IPS-20b (cell line): ENCODE measurements at regions not wholly inside any gene's neighbourhood (a gene's known extent, or its start where the extent isn't known, plus 50 kb on each side); places are given as distances from the start of the nearest gene placed in this dataset.

Experiments used
- H3K27ac ChIP-seq: one replicate; pipeline ENCODE4 v1.5.1; 2013; ENCODE audit warnings: low read length
- H3K27me3 ChIP-seq: 2 replicates; pipeline ENCODE4 v1.6.1; 2013; ENCODE audit warnings: mild to moderate bottlenecking, low read length, inconsistent platforms; ENCODE audit not compliant: insufficient read depth
- H3K36me3 ChIP-seq: 2 replicates; pipeline ENCODE4 v1.6.1; 2013; ENCODE audit warnings: low read depth, mild to moderate bottlenecking, inconsistent platforms, low read length, moderate library complexity; ENCODE audit not compliant: insufficient read depth
- H3K4me1 ChIP-seq: 2 replicates; pipeline ENCODE4 v1.6.1; 2013; ENCODE audit warnings: mild to moderate bottlenecking, control low read depth, inconsistent platforms, low read length, moderate library complexity; ENCODE audit not compliant: insufficient read depth
- H3K4me3 ChIP-seq: 2 replicates; pipeline ENCODE4 v1.5.1; 2013; ENCODE audit warnings: mild to moderate bottlenecking, low read length, inconsistent platforms
- H3K9ac ChIP-seq: 2 replicates; pipeline ENCODE4 v1.6.1; 2013; ENCODE audit warnings: low read depth, mild to moderate bottlenecking, inconsistent platforms, low read length, moderate library complexity
- H3K9me3 ChIP-seq: 2 replicates; pipeline ENCODE4 v1.6.1; 2013; ENCODE audit warnings: mild to moderate bottlenecking, low read depth, low read length, inconsistent platforms; ENCODE audit not compliant: insufficient read depth

DNA sequence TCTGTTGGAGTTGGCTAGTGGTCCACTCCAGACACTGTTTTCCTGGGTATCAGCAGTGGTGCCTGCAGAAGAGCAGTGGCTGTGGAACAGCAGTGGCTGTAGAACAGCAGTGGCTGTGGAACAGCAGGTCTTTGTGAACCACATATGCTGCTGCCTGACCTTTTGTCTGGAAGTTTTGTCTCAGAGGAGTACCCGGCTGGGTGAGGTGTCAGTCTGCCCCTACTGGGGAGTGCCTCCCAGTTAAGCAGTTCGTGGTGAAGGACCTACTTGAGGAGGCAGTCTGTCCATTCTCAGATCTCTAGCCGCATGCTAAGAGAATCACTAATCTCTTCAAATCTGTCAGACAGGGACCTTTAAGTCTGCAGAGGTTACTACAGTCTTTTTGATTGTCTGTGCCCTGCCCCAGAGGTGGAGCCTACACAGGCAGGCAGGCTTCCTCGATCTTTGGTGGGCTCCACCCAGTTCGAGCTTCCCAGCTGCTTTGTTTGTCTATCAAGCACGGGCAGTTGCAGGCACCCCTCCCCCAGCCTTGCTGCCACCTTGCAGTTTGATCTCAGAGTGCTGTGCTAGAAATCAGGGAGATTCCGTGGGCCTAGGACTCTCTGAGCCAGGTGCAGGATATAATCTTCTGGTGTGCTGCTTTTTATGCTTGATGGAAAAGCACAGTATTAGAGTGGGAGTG, 89.1 kb upstream of the TRIM48 start:
- no peak overlapping the region for H3K4me3 ChIP-seq
- peaks cover 78% of the 10 kb centered on the region for H3K9me3 ChIP-seq
- H3K4me1 ChIP-seq, result no peaks in the 10 kb centered on the region
- H3K27ac ChIP-seq, result no peak overlapping the region
- no peaks in the 10 kb centered on the region for H3K36me3 ChIP-seq
- no peak overlapping the region for H3K9ac ChIP-seq
- no peaks in the 10 kb centered on the region for H3K27me3 ChIP-seq
